GM19397 (cell line): ENCODE measurements at regions not wholly inside any gene's neighbourhood (a gene's known extent, or its start where the extent isn't known, plus 50 kb on each side); places are given as distances from the start of the nearest gene placed in this dataset.

Experiments
- ATAC-seq: cut with Tn5 transposase; IDR thresholded peaks from one replicate; pipeline ENCODE4 v1.9.1; 2021; ENCODE audit warnings: mild to moderate bottlenecking, moderate library complexity; ENCODE audit not compliant: unreplicated experiment

DNA sequence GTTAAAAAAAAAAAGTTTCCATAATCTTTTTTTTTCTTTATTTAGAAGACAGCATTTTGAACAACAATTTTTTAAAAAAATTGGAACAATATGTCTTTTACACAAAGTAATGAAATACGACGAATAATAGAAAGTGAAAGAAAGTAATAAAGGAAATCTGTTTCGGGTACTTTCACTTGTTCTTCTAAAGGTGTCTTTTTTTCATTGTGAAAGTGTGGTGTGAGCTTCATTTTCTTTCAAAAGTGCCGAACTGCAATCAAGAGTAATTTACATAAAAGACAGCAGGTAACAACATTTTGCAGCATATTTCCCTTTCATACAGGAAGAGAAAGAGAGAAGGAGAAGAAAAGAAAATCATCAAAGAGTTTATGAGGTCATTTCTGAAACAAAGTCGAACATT is 159.7 kb upstream of the CDH12 start:
- ATAC-seq: peak; percentile 69

DNA sequence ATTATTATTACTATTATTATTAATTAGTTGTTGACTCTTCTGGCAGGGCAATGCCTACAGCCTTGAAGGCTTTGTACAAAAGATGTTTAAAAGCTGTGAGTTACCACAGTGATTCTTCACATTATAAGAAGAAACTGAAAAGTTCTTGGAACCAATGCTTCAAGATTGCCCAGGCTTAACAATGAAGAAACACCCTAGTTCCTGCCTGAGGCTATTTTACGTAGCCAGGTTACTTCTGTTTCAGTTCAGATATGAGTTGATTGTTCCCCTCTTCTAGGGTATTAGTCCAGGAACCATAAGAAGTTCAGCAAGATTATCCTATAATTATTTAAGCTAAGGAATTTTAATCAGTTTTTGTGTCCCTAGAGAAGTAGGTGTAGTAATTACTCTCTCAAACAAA is 154.6 kb upstream of the CDH12 start:
- ATAC-seq: no peak

DNA sequence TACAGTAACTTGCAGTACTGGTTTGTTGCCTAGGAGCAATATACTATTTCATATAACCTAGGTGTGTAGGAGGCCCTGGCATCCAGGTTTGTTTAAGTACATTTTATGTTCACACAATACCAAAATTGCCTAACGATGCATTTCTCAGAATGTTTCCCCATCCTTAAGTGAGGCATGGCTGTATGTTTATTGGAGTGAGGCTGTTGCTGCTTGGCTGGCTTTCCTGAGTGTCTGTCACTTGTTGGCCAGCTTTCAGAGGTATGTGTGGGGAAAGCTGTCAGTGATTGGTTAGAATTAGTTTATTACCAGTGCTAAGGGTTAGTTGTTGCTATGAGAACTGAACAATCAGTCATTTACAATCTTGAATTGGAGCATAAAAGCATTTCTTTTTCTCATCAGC is 154.1 kb upstream of the CDH12 start:
- ATAC-seq: no peak

DNA sequence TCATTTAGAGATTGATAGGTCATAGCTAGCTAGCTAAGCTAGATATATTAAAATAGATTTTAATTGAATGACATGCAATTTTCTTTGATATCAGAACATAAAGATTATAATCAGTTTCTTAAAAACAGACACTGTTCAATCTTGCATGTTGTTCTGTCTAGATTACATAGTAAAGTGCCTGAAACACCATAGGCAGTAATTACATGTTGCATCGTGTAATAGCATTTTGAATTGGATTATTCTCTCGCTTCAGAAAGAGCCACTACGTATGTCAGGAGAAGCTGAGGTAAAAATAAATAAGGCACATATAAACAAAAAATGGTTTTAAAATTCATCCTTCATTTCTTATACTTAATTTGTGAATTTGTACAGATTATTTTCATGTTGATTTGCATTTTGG is 148.0 kb upstream of the CDH12 start:
- ATAC-seq: no peak

DNA sequence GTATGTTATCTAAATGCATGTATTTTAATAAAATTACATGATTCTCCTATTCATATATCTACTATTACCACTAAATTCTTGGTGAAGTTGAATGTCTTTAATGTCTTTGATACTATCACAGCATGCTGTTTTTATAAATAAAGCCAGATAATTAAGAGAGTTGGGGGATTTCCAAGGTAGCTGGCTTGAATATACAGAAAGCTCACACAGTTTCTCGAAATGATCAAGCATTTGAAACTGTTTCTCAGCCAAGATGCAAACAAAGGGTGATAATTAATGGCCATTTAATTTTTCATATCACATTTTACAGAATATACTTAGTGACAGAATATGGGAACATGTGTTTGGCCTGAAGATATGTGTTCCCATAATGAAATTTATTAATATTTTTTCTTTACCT is 145.6 kb upstream of the CDH12 start:
- no peak for ATAC-seq

DNA sequence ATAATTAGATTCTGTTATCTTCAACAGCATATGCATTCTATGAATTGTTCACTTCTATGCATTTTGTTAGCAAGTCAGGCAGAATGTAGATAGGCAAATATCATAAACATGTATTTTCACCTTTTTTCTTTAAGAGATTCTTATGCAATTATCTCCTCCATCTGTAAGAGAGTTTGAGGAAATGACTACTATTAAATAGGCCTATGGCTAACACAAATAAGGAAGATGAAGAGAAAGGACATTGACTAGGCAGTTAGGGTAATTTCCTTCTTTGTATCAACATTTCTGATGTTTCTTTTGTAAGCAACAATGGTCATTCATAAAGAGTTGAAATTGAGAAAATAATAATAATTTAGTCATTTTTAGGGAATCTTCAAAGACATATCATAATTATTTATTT is 145.2 kb upstream of the CDH12 start:
- no peak for ATAC-seq

DNA sequence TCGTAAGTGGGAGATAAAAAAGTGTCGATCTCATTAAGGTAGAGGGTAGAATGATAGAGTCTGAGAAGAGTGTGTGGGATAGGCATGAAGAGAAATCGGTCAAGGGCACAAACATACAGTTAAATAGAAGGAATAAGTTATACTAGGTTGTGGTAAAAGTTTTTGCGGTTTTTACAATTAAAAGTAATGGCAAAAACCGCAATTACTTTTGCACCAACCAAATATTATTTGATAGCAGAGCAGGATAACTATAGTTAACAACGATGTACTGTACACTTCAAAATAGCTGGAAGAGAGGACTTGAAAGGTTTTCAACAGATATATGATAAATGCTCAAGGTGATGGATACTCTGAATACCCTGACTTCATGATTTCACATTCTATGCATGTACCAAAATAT is 135.8 kb upstream of the CDH12 start:
- ATAC-seq: no peak

DNA sequence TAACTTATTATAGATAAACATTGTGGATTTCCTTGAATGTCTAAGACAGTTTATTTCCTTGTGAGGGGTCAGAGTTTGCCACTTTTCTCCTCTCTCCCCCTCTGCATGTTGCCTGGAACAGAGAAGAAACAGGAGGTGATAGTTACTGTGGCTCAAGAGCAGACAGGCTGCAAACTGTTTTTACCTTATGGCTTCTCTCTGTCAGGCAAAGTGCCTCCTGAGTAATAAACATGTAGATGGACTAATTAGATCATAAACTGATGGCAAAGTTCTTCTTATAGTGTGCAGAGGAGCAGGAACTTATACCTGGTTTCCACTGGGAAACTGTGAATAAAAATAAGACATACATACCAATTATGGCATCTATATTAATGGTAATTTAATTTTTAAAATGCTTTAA is 133.1 kb upstream of the CDH12 start:
- ATAC-seq: no peak

DNA sequence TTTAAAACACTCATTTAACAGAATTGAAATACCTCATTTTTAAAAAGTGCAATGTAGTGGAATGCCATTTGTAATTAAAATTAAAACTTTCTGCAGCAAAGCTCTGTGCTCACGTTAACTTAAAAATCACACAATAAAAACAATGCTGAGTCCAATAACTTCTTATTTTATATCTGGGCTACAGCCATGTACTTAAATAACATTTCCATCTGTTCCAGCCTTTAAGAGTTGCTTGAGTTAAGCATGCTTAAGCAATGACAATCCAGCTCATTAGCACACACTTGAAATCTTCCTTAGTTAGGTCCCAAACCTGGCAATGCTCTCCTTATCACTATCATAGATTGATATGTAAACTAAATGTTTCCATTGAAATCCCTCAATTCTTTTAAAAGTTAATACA is 132.3 kb upstream of the CDH12 start:
- no peak for ATAC-seq

DNA sequence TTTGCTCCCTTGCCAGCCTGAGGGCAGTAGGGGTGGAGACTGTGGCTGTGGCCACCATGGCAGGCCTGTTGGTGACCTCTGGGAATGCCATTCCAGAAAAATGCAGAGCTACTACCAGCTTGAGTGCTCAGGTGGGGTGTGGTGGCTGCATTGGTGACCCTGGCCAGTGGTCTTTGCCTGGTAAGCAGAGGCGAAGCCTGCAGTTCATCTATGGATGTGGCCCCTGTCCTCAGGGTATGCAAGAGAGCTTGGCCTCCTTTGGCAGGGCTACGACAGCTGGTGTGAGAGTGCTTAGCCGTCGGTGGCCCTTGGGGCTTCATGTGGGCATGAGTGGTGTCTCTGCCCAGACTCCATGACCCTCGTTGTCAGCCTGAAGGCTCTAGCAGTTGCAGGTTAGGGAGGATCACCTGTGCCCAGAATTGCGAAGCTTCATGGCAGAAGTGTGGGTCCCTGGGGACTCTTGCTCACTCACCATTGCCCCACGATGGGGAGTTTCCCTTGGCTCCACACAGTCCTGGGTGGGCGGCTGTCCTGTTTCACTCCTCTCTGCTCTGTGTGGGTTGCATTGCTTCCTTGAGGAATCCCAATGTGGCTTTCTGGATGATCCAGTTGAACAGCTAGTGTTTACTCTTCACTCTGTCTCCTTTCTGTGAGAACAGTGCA is 117.9 kb upstream of the CDH12 start:
- no peak for ATAC-seq

DNA sequence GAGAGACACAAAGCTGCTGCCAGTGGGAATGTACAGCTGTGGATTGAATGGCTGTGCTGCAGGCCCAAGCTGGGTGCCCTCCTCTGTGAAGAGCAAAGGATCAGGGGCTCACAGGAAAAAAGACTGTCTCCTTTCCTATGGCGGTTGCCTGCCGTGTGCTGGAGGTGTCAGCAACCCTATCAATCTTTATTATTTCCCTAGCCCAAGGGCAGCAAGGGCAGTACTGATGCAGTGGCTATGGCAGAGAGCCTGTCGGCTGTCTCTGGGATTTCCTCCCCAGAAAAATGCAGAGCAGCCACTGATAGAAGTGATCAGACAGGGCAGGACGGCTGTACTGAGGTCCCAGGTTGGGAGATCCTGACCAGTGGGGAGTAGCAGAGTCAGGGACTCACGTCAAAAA is 117.3 kb upstream of the CDH12 start:
- ATAC-seq: no peak

DNA sequence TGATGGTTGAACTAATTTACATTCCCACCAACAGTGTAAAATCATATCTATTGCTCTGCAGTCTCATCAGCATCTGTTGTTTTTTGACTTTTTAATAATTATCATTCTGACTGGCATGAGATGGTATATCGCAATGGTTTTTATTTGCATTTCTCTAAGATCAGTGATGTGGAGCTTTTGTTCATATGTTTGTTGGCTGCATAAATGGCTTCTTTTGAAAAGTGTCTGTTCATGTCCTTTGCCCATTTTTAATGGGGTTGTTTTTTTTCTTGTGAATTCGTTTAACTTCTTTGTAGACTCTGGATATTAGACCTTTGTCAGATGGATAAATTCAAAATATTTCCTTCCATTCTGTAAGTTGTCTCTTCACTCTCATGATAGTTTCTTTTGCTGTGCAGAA is 115.2 kb upstream of the CDH12 start:
- no peak for ATAC-seq

DNA sequence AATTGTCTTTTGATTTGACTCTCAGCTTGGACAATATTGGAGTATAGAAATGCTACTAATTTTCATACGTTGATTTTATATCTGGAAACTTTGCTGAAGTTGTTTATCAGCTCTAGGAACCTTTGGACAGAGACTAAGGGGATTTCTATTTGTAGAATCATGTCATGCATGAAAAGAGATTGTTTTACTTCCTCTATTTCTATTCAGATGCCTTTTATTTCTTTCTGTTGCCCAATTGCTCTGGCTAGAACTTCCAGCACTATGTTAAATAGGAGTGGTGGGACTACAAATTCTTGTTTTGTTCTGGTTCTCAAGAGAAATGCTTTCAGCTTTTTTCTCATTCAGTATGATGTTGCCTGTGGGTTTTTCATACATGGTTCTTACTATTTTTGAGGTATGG is 112.8 kb upstream of the CDH12 start:
- no peak for ATAC-seq

DNA sequence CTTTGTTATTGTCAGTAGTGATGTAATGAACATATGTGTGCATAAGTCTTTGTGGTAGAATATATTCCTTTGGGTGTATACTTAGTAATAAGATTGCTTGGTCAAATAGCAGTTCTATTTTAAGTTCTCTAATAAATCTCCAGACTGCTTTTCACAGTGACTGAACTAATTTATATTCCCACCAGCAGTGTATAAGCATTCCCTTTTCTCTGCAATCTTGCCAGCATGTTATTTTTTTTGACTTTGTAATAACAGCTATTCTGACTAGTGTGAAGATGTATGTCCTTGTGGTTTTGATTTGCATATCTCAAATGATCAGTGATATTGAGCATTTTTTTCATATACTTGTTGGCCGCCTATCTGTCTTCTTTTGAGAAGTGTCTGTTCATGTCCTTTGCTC is 111.5 kb upstream of the CDH12 start:
- ATAC-seq: no peak

DNA sequence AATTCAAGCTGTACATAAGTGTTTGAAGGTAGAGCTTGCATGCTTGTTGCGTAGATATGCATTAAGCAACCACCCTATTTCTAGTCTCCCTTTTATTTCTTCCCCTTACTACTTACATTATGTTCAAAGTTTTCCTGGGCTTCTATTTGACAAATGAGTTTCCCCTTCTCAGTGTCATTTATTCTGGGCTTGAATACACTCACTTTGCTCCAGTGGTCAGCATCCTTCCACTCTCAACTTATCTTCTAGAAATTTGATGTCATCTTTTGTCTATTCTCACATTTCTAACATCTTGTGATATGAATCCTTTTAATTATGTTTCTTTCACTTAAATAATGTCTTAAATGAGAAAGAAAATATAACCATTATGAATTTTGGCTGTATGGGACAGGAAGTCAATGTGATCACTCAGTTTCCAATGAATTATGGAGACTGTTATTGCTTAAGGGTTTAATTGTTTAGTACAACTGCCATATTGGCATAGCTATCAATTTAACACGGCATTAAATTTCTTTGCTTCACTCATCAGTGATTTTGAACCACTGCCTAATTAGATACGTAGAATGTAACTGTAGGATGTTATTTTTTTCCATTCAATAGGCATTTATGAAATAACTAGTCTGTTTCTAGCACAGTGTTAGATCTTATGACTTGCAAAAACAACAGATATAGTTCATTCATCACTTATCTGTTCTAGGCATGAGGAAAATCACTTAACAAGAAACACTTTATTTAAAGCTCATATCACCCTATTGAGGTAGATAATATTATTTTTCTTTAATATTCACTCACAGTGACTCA is 105.5 kb upstream of the CDH12 start:
- no peak for ATAC-seq

DNA sequence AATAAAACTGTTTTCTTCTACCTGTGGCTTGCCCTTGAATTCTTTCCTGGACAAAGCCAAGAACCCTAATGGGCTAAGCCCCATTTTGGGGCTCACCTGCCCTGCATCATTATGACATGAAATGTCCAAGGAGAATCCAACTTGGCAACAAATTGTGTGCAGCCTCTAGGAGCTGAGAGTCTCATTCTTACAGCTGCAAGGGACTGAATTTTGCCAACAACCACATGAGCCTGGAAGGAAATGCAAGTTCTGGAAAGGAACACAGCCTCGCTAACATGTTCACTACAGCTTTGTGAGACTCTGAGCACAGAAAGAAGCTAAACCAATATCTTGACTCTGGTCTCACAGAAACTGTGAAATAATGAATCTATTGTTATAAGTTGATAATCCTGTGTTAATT is 94.8 kb upstream of the CDH12 start:
- ATAC-seq: no peak

DNA sequence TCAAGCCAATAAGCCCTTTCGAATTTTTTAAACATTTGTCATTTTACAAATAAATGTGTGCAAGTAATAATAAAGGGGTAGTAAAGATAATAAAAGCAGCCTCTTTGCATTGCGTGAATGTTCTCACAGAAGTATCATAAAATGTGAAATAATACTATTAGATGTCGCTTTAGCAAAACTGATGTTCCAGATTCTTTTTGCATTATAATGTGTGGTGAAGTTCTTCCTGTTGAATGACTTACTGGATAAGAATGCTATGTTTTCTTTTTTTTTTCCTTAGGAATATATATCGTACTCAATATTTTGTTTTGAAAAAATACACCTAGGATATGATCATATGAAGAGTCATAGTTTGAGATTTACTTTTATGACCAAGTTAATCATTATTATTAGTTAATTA is 85.2 kb upstream of the CDH12 start:
- no peak for ATAC-seq

DNA sequence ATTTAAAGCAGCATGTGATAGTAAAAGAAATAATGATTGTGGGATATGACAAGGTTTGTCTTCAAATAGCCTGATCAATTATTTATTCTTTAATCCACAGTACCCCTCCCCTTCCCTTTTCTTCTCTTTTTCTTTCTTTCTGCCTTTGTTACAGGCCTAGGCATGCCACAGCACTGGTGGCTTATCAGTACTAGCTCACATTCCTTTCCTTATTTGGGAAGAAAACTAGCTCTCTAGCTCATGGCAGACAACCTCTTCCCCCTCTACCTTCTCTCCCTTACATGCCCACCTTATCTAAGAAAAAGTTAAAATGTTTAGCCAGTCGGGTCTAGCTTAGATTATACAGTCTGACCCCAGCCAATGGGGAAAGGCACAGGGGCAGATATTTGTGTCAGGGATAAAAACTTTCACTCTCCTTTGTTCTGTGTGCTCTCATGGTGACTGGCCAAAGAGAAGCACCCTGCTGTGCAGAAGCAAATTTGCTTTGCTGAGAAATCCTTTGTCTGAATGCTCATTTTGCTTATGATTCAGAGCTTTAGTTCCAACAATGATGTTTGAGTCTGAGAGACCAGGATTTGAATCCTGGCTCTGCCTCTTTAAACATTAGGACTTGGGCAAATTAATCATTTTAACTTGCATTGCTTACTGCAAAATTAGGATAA is 75.8 kb upstream of the CDH12 start:
- no peak for ATAC-seq

DNA sequence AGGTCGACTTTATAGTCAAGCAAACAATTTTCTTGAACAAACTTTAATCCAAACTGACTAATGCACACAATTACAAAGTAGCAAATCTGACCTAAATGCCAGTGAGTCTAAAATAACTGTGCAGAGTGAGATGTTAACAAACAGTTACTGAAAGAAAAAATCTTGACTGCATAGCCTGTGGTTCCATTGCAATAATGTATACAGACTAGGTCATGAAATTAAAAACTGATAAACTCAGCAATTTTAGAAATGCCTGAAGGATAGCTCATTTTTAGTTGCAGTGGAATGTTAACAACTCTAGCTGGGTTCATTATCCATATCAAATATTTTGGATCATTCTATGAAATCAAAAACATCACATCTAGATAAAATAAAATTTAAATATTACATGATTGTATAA is 73.4 kb upstream of the CDH12 start:
- no peak for ATAC-seq

DNA sequence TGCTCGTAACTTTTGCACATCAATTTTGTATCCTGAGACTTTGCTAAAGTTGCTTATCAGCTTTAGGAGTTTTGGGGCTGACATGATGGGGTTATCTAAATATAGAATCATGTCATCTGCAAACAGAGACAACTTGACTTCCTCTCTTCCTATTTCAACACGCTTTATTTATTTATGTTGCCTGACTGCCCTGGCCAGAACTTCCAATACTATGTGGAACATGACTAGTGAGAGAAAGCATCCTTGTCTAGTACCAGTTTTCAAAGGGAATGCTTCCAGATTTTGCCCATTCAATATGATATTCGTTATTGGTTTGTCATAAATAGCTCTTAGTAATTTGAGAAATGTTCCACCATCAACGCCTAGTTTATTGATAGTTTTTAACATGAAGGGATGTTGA is 65.4 kb upstream of the CDH12 start:
- no peak for ATAC-seq

DNA sequence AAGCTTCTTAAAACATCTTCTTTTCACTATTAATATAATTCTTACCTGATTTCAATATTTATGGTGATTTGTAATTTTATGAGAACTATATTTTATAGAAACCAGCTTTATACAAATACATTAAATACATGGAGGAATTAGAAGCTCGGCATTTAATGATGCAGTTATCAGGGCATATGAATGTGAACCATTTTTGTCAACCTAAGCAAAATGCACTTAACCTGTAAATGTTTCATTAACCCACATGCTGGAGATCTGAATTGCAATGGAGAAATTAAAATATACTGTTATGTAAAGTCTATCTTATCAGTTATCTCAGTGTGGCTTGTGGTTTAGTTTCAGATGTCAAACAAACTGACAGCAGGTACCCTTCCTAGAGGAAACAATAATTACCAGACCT is 63.2 kb upstream of the CDH12 start:
- no peak for ATAC-seq

DNA sequence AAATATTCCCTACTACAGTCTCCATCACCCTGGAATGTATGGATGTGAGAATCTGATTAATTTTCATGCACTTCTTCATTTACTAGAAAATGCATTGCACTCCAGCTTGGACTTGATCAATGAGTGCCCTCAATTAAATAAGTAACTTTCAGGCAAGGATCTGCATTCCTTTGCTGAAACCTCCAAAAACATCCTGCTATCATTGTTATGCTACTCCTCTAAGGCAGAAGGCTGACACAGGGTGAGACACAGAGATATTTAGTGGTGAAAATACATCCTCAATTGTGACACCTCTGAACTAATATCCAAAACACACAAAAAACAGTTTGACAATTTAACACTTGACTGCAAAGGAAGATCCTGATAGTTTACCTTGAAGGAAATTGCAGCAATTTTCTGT is 57.9 kb upstream of the CDH12 start:
- ATAC-seq: no peak
